H1 (cell line): ENCODE measurements at regions not wholly inside any gene's neighbourhood (a gene's known extent, or its start where the extent isn't known, plus 50 kb on each side); places are given as distances from the start of the nearest gene placed in this dataset.

ENCODE experiments used
- CTCF ChIA-PET: fragments of 300-600 bp; sonication (Branson Sonifier 250); formaldehyde crosslinking; loops from one replicate; lab custom pipeline; 2021; ENCODE audit not compliant: partially characterized antibody; lab: Charles Lee
- POLR2A ChIA-PET: fragments of 300-600 bp; sonication (Branson Sonifier 250); formaldehyde crosslinking; loops from one replicate; lab custom pipeline; 2021; ENCODE audit warnings: inconsistent platforms; ENCODE audit not compliant: partially characterized antibody; lab: Charles Lee
- DNase-seq, 2 experiments: peaks; one replicate each; pipeline versions ENCODE4 v3.0.0 to v3.0.0-alpha.2; 2010 to 2022; ENCODE audit warnings: low spot score in 2 of 2, low read depth in 1 of 2, mixed read lengths in 1 of 2
- FAIRE-seq: peaks from 2 replicates; lab custom pipeline; 2011; peaks lifted over from hg19 to GRCh38; lab: Jason Lieb, UNC
- H2AFZ ChIP-seq: 2 replicates; pipeline ENCODE4 v1.8.1; 2012; ENCODE audit warnings: low read length, inconsistent platforms
- H2AK5ac ChIP-seq: 2 replicates; pipeline ENCODE4 v1.6.1; 2013; ENCODE audit warnings: low read depth, low read length
- H2BK120ac ChIP-seq: replicated peaks from 2 replicates; pipeline ENCODE3; 2013; ENCODE audit warnings: low read depth, low read length, inconsistent platforms
- H2BK12ac ChIP-seq: 2 replicates; pipeline ENCODE4 v1.6.1; 2013; ENCODE audit warnings: low read depth, low read length
- H2BK15ac ChIP-seq: 2 replicates; pipeline ENCODE4 v1.6.1; 2013; ENCODE audit warnings: low read length
- H2BK20ac ChIP-seq: 2 replicates; pipeline ENCODE4 v1.6.1; 2013; ENCODE audit warnings: low read length
- H2BK5ac ChIP-seq: 2 replicates; pipeline ENCODE4 v1.6.1; 2013; ENCODE audit warnings: low read depth, low read length
- H3K14ac ChIP-seq: 2 replicates; pipeline ENCODE4 v1.6.1; 2013; ENCODE audit warnings: inconsistent platforms; ENCODE audit not compliant: insufficient read length
- H3K18ac ChIP-seq: 2 replicates; pipeline ENCODE4 v1.6.1; 2013; ENCODE audit warnings: low read length; ENCODE audit errors: extremely low read depth
- H3K23ac ChIP-seq: 2 replicates; pipeline ENCODE4 v1.6.1; 2013; ENCODE audit warnings: inconsistent platforms; ENCODE audit not compliant: insufficient read length
- H3K23me2 ChIP-seq: 2 replicates; pipeline ENCODE4 v1.6.1; 2013; ENCODE audit warnings: low read depth, low read length
- H3K27ac ChIP-seq: 2 replicates; pipeline ENCODE4 v1.6.1; 2011; ENCODE audit warnings: low read depth, low read length, inconsistent platforms
- H3K27me3 ChIP-seq, 4 experiments: replicated peaks in 1 of 4; 1 replicate in 1 of 4; 2 replicates in 3 of 4; pipeline versions ENCODE4 v1.6.1 to v1.8.1; 2011 to 2013; ENCODE audit warnings: low read length in 3 of 4, mild to moderate bottlenecking in 3 of 4, inconsistent platforms in 2 of 4, mixed read lengths in 2 of 4, moderate library complexity in 1 of 4; ENCODE audit not compliant: control insufficient read depth in 3 of 4, insufficient read depth in 3 of 4; ENCODE audit errors: extremely low read depth in 1 of 4
- H3K36me3 ChIP-seq, 4 experiments: 2 replicates each; pipeline versions ENCODE4 v1.6.1 to v1.8.1; 2011 to 2013; ENCODE audit warnings: mild to moderate bottlenecking in 4 of 4, low read length in 3 of 4, moderate library complexity in 2 of 4, control low read depth in 1 of 4, inconsistent platforms in 1 of 4; ENCODE audit not compliant: insufficient read depth in 4 of 4, control insufficient read depth in 2 of 4
- H3K4ac ChIP-seq: replicated peaks from 2 replicates; pipeline ENCODE3; 2013; ENCODE audit warnings: low read length, low read depth, mixed read lengths, inconsistent platforms; ENCODE audit not compliant: insufficient read length
- H3K4me1 ChIP-seq, 4 experiments: replicated peaks in 1 of 4; 1 replicate in 1 of 4; 2 replicates in 3 of 4; pipeline versions ENCODE4 v1.6.1 to v1.8.1; 2011 to 2013; ENCODE audit warnings: low read length in 3 of 4, inconsistent platforms in 2 of 4, mixed read lengths in 1 of 4; ENCODE audit not compliant: insufficient read depth in 4 of 4, control insufficient read depth in 3 of 4
- H3K4me2 ChIP-seq, 2 experiments: 2 replicates each; pipeline versions ENCODE4 v1.6.1 to v1.8.1; 2011 to 2013; ENCODE audit warnings: low read depth in 2 of 2, low read length in 2 of 2, control low read depth in 1 of 2, inconsistent platforms in 1 of 2, mild to moderate bottlenecking in 1 of 2; ENCODE audit not compliant: insufficient read depth in 1 of 2
- H3K4me3 ChIP-seq, 4 experiments: fragments of 200-600, 300-600 bp in 1 of 4; sonication (generic), shearing (Covaris generic), sonication (Bioruptor Twin) in 1 of 4; 2 replicates each; pipeline versions ENCODE4 v1.5.1 to v1.8.1; 2011 to 2016; ENCODE audit warnings: low read length in 4 of 4, low read depth in 3 of 4, control low read depth in 2 of 4, inconsistent platforms in 2 of 4, mild to moderate bottlenecking in 2 of 4, mixed read lengths in 1 of 4, moderate library complexity in 1 of 4; ENCODE audit not compliant: insufficient read depth in 2 of 4; ENCODE audit errors: extremely low read depth in 1 of 4
- H3K56ac ChIP-seq: replicated peaks from 2 replicates; pipeline ENCODE3; 2013; ENCODE audit warnings: low read depth, mild to moderate bottlenecking, mixed read lengths, low read length, inconsistent platforms; ENCODE audit not compliant: insufficient read length
- H3K79me1 ChIP-seq: 2 replicates; pipeline ENCODE4 v1.6.1; 2013; ENCODE audit warnings: low read depth, low read length, control low read depth
- H3K79me2 ChIP-seq, 2 experiments: 2 replicates each; pipeline versions ENCODE4 v1.6.1 to v1.8.1; 2012 to 2013; ENCODE audit warnings: low read length in 2 of 2, mild to moderate bottlenecking in 2 of 2, inconsistent platforms in 1 of 2; ENCODE audit not compliant: insufficient read depth in 2 of 2, control insufficient read depth in 1 of 2
- H3K9ac ChIP-seq, 4 experiments: replicated peaks in 1 of 4; 1 replicate in 1 of 4; 2 replicates in 3 of 4; pipeline versions ENCODE4 v1.6.1 to v1.8.1; 2011 to 2013; ENCODE audit warnings: low read depth in 3 of 4, low read length in 3 of 4, control low read depth in 2 of 4, mild to moderate bottlenecking in 2 of 4, moderate library complexity in 2 of 4, inconsistent platforms in 1 of 4; ENCODE audit errors: extremely low read depth in 1 of 4
- H3K9me3 ChIP-seq, 2 experiments: 2 replicates each; pipeline versions ENCODE4 v1.6.1 to v1.8.1; 2012 to 2013; ENCODE audit warnings: mild to moderate bottlenecking in 2 of 2, moderate library complexity in 2 of 2, control low read depth in 1 of 2, inconsistent platforms in 1 of 2, low read depth in 1 of 2, low read length in 1 of 2, mixed read lengths in 1 of 2; ENCODE audit not compliant: insufficient read depth in 2 of 2
- H4K20me1 ChIP-seq, 2 experiments: replicated peaks in 1 of 2; 2 replicates each; pipeline versions ENCODE3 to v1.8.1; 2011 to 2013; ENCODE audit warnings: inconsistent platforms in 2 of 2, low read length in 2 of 2, mild to moderate bottlenecking in 1 of 2; ENCODE audit not compliant: insufficient read depth in 2 of 2, control insufficient read depth in 1 of 2
- H4K5ac ChIP-seq: 2 replicates; pipeline ENCODE4 v1.6.1; 2013; ENCODE audit warnings: low read length, low read depth, mixed read lengths, inconsistent platforms; ENCODE audit not compliant: insufficient read length
- H4K8ac ChIP-seq: 2 replicates; pipeline ENCODE4 v1.8.0; 2013; ENCODE audit warnings: mild to moderate bottlenecking, moderate library complexity, low read length, inconsistent platforms; ENCODE audit not compliant: insufficient read depth; ENCODE audit errors: extremely low read depth
- H4K91ac ChIP-seq: replicated peaks from 2 replicates; pipeline ENCODE3; 2013; ENCODE audit warnings: low read length, mixed read lengths, inconsistent platforms; ENCODE audit not compliant: insufficient read length
- KDM4A ChIP-seq: IDR thresholded peaks from one replicate; pipeline ENCODE4 v1.7.1; 2012; ENCODE audit warnings: low read depth, mild to moderate bottlenecking, moderate library complexity, low read length, inconsistent platforms; ENCODE audit not compliant: severe bottlenecking
- SIX5 ChIP-seq: IDR thresholded peaks from 2 replicates; pipeline ENCODE4 v1.6.1; 2011; ENCODE audit warnings: mild to moderate bottlenecking, low read depth, low read length
- SRF ChIP-seq: IDR thresholded peaks from 2 replicates; pipeline ENCODE4 v1.6.1; 2011; ENCODE audit warnings: mild to moderate bottlenecking, low read depth, low read length, moderate library complexity
- TAF1 ChIP-seq: IDR thresholded peaks from 2 replicates; pipeline ENCODE4 v1.6.1; 2011; ENCODE audit warnings: mild to moderate bottlenecking, low read depth, low read length
- WGBS, 2 experiments: shearing (Covaris generic) in 1 of 2; methylation state at CpG; one replicate each; pipeline versions ENCODE4 v1.1.6 to v1.1.7; 2013 to 2015; ENCODE audit warnings: low lambda C conversion rate in 2 of 2, mixed read lengths in 2 of 2, inconsistent platforms in 1 of 2, low coverage in 1 of 2, missing lambda C conversion rate in 1 of 2; ENCODE audit not compliant: insufficient replicate concordance in 2 of 2, insufficient coverage in 1 of 2, insufficient read length in 1 of 2; ENCODE audit errors: extremely low coverage in 1 of 2, missing lambda C conversion rate in 1 of 2; 5-methylcytosine and 5-hydroxymethylcytosine counted together
- TF ChIP-seq, protein P1 (sequence below): IDR thresholded peaks from 2 replicates; pipeline ENCODE4 v1.6.1; 2011; ENCODE audit warnings: low read depth, mild to moderate bottlenecking, low read length; ENCODE audit not compliant: insufficient read depth

- Histone ChIP-seq H3K27me3 (no peaks in the 10 kb centered on the region), H3K56ac (no peak overlapping the region), H3K4ac (no peak overlapping the region), H3K79me2 (no peaks in the 10 kb centered on the region), H3K9ac (no peak overlapping the region), H3K79me1 (no peaks in the 10 kb centered on the region), H4K91ac (no peak overlapping the region), H3K18ac (no peak overlapping the region), H3K4me2 (no peak overlapping the region), H2AK5ac (no peak overlapping the region), H3K14ac (no peak overlapping the region), H3K9me3 (no peaks in the 10 kb centered on the region), H3K23me2 (no peaks in the 10 kb centered on the region), H2BK15ac (no peak overlapping the region), H3K4me1 (peaks cover 0 to 4% (median 0%) of the 10 kb centered on the region in 4 experiments; a peak in 1 of 7 replicates), H3K4me3 (no peak overlapping the region), H4K5ac (no peak overlapping the region), H2BK5ac (no peak overlapping the region), H2BK20ac (no peak overlapping the region), H4K8ac (no peak overlapping the region), H3K36me3 (no peaks in the 10 kb centered on the region), H2BK120ac (no peak overlapping the region), H2AFZ (no peak overlapping the region), H3K27ac (no peak overlapping the region), H3K23ac (no peak overlapping the region), H2BK12ac (no peak overlapping the region), H4K20me1 (no peaks in the 10 kb centered on the region)
- WGBS, 2 experiments: 50% methylated on average over 2 of the region's 2 CpGs; no CpG with 5 or more reads in 1 of the 2 experiments
- DNase-seq: no peak
- ChIA-PET CTCF (interaction anchor here (0.6 kb wide), 1 partner anchor 72 kb away, joined by 3 read pairs; no protein-coding TSS in a partner anchor), POLR2A (no interaction called here)
- no peak for FAIRE-seq
- TF ChIP-seq KDM4A: no peak
- TF ChIP-seq TAF1: no peak
- no peak for TF ChIP-seq SRF
- TF ChIP-seq, protein P1, sequence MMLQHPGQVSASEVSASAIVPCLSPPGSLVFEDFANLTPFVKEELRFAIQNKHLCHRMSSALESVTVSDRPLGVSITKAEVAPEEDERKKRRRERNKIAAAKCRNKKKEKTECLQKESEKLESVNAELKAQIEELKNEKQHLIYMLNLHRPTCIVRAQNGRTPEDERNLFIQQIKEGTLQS: no peak
- TF ChIP-seq SIX5: no peak
Observed at GRCh38 chrX:38887222-38887621, 86.0 kb downstream of the MID1IP1 start.
